Trophoblast cell (in vitro differentiated cells and primary cell): ENCODE measurements at regions not wholly inside any gene's neighbourhood (a gene's known extent, or its start where the extent isn't known, plus 50 kb on each side); places are given as distances from the start of the nearest gene placed in this dataset.
"Not testable (repeated sequence)": the region's sequence is repeated elsewhere in the genome, so short reads cannot be mapped to it uniquely, and the experiment has no call there.

Source experiments
- DNase-seq, 2 donors: peaks; one replicate each; pipeline ENCODE4 v3.0.0-alpha.2; 2016
- H2AFZ ChIP-seq: 2 replicates; pipeline ENCODE4 v1.6.1; 2013; ENCODE audit warnings: low read length, moderate library complexity, mild to moderate bottlenecking; ENCODE audit not compliant: insufficient read depth, poor library complexity
- H2AK5ac ChIP-seq: 2 replicates; pipeline ENCODE4 v1.6.1; 2013; ENCODE audit warnings: mild to moderate bottlenecking, low read length
- H2BK120ac ChIP-seq: 2 replicates; pipeline ENCODE4 v1.6.1; 2013; ENCODE audit warnings: low read length, mild to moderate bottlenecking, moderate library complexity; ENCODE audit not compliant: insufficient read depth, poor library complexity
- H2BK12ac ChIP-seq: 2 replicates; pipeline ENCODE4 v1.6.1; 2013; ENCODE audit warnings: mild to moderate bottlenecking, low read length, moderate library complexity
- H2BK5ac ChIP-seq: 2 replicates; pipeline ENCODE4 v1.6.1; 2013; ENCODE audit warnings: low read length, low read depth, moderate library complexity, mild to moderate bottlenecking; ENCODE audit not compliant: poor library complexity
- H3K14ac ChIP-seq: 2 replicates; pipeline ENCODE4 v1.6.1; 2013; ENCODE audit warnings: mild to moderate bottlenecking, low read length
- H3K18ac ChIP-seq: 2 replicates; pipeline ENCODE4 v1.6.1; 2013; ENCODE audit warnings: mild to moderate bottlenecking, low read length
- H3K23ac ChIP-seq: 2 replicates; pipeline ENCODE4 v1.6.1; 2013; ENCODE audit warnings: low read length
- H3K27ac ChIP-seq: 2 replicates; pipeline ENCODE4 v1.5.1; 2013; ENCODE audit warnings: low read depth, mild to moderate bottlenecking, inconsistent platforms, low read length, moderate library complexity
- H3K27me3 ChIP-seq: 2 replicates; pipeline ENCODE4 v1.6.1; 2013; ENCODE audit warnings: inconsistent platforms, mild to moderate bottlenecking, low read length, moderate library complexity; ENCODE audit not compliant: insufficient read depth
- H3K36me3 ChIP-seq, 2 experiments: 1 replicate in 1 of 2; 2 replicates in 1 of 2; pipeline ENCODE4 v1.6.1; 2013; ENCODE audit warnings: low read length in 2 of 2, mild to moderate bottlenecking in 2 of 2, moderate library complexity in 1 of 2; ENCODE audit not compliant: insufficient read depth in 2 of 2, control insufficient read depth in 1 of 2
- H3K4ac ChIP-seq: 2 replicates; pipeline ENCODE4 v1.6.1; 2013; ENCODE audit warnings: low read depth, mild to moderate bottlenecking, low read length, moderate library complexity
- H3K4me1 ChIP-seq, 2 experiments: 1 replicate in 1 of 2; 2 replicates in 1 of 2; pipeline ENCODE4 v1.6.1; 2013; ENCODE audit warnings: low read length in 2 of 2, mild to moderate bottlenecking in 2 of 2, moderate library complexity in 1 of 2; ENCODE audit not compliant: insufficient read depth in 2 of 2, control insufficient read depth in 1 of 2
- H3K4me2 ChIP-seq: 2 replicates; pipeline ENCODE4 v1.6.1; 2013; ENCODE audit warnings: inconsistent platforms, mild to moderate bottlenecking, low read length, moderate library complexity
- H3K4me3 ChIP-seq: 2 replicates; pipeline ENCODE4 v1.5.1; 2013; ENCODE audit warnings: mild to moderate bottlenecking, low read depth, low read length, inconsistent platforms
- H3K79me1 ChIP-seq: one replicate; pipeline ENCODE4 v1.6.1; 2013; ENCODE audit warnings: low read length
- H3K79me2 ChIP-seq: 2 replicates; pipeline ENCODE4 v1.6.1; 2013; ENCODE audit warnings: low read length, mild to moderate bottlenecking; ENCODE audit not compliant: control insufficient read depth, insufficient read depth, poor library complexity
- H3K9ac ChIP-seq: 2 replicates; pipeline ENCODE4 v1.6.1; 2013; ENCODE audit warnings: mild to moderate bottlenecking, low read length
- H3K9me3 ChIP-seq: 2 replicates; pipeline ENCODE4 v1.6.1; 2013; ENCODE audit warnings: low read depth, mild to moderate bottlenecking, control low read depth, inconsistent platforms, low read length; ENCODE audit not compliant: insufficient read depth
- H4K12ac ChIP-seq: 2 replicates; pipeline ENCODE4 v1.6.1; 2013; ENCODE audit warnings: low read depth, mild to moderate bottlenecking, low read length, moderate library complexity
- H4K8ac ChIP-seq: 2 replicates; pipeline ENCODE4 v1.6.1; 2013; ENCODE audit warnings: low read depth, mild to moderate bottlenecking, low read length, moderate library complexity
- H4K91ac ChIP-seq: one replicate; pipeline ENCODE4 v1.6.1; 2013; ENCODE audit warnings: low read depth, mild to moderate bottlenecking, low read length, moderate library complexity
- WGBS: extraction: QIAGEN DNeasy Blood & Tissue Kit; methylation state at CpG from one replicate; pipeline ENCODE4 v1.1.7; 2013; ENCODE audit warnings: missing lambda C conversion rate; ENCODE audit not compliant: insufficient read length, insufficient coverage; ENCODE audit errors: extremely low coverage; 5-methylcytosine and 5-hydroxymethylcytosine counted together

DNA sequence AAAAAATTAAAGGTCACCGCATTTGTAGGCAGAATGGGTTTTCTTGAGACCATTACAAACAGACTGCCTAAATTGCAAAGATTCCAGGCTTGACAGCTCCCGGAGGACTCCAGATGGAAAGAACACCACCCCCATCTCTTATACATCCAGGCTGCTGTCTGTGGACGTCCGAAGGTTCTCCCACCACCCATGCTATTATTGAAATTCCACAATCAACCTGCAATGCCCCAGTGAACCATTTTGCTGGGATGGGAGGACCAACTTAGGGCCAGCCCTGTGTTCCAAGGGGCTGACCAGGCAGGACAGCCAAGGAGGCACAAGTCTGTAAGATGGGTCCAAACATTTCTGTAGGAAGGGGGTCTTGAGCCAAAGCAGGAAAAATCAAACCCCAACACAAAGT lies 122.7 kb downstream of the NPIPA8 start:
- not testable (repeated sequence) for H2AK5ac ChIP-seq, H3K27me3 ChIP-seq, H3K18ac ChIP-seq, H3K4me3 ChIP-seq, H3K36me3 ChIP-seq, H2BK12ac ChIP-seq, DNase-seq, H3K4ac ChIP-seq, H4K8ac ChIP-seq, H4K12ac ChIP-seq, H3K79me1 ChIP-seq, H2AFZ ChIP-seq, H2BK5ac ChIP-seq, H3K23ac ChIP-seq, H3K9ac ChIP-seq, H4K91ac ChIP-seq, H3K4me1 ChIP-seq, H3K9me3 ChIP-seq, H3K27ac ChIP-seq, H3K79me2 ChIP-seq, H3K14ac ChIP-seq, H3K4me2 ChIP-seq, H2BK120ac ChIP-seq
- WGBS = no CpG with 5 or more reads among the region's 4 CpGs

GRCh38 chr16:18211505-18211904 lies 125.0 kb downstream of the NPIPA8 start:
- not testable (repeated sequence) for H4K91ac ChIP-seq, H4K8ac ChIP-seq, H3K27me3 ChIP-seq, H3K9ac ChIP-seq, H3K14ac ChIP-seq, H3K4me3 ChIP-seq, H3K4ac ChIP-seq, H3K9me3 ChIP-seq, H3K36me3 ChIP-seq, DNase-seq, H2AK5ac ChIP-seq, H3K23ac ChIP-seq, H2BK5ac ChIP-seq, H2BK12ac ChIP-seq, H3K4me1 ChIP-seq, H2AFZ ChIP-seq, H3K79me1 ChIP-seq, H2BK120ac ChIP-seq, H3K79me2 ChIP-seq, H3K18ac ChIP-seq, H3K27ac ChIP-seq, H3K4me2 ChIP-seq, H4K12ac ChIP-seq
- no CpG with 5 or more reads among the region's 4 CpGs for WGBS

- H3K23ac ChIP-seq, H4K91ac ChIP-seq, H3K18ac ChIP-seq, H4K8ac ChIP-seq, H3K4me1 ChIP-seq, H3K27me3 ChIP-seq, H2AK5ac ChIP-seq, H2BK120ac ChIP-seq, H3K4ac ChIP-seq, H3K36me3 ChIP-seq, H4K12ac ChIP-seq, H3K4me3 ChIP-seq, H3K4me2 ChIP-seq, H2BK12ac ChIP-seq, H3K9me3 ChIP-seq, DNase-seq, H2AFZ ChIP-seq, H3K27ac ChIP-seq, H3K9ac ChIP-seq, H3K79me1 ChIP-seq, H3K14ac ChIP-seq, H2BK5ac ChIP-seq, H3K79me2 ChIP-seq: not testable (repeated sequence)
- no CpG with 5 or more reads among the region's 1 CpG for WGBS
These were observed 131.8 kb downstream of the NPIPA8 start for GRCh38 chr16:18204786-18205185.

DNA sequence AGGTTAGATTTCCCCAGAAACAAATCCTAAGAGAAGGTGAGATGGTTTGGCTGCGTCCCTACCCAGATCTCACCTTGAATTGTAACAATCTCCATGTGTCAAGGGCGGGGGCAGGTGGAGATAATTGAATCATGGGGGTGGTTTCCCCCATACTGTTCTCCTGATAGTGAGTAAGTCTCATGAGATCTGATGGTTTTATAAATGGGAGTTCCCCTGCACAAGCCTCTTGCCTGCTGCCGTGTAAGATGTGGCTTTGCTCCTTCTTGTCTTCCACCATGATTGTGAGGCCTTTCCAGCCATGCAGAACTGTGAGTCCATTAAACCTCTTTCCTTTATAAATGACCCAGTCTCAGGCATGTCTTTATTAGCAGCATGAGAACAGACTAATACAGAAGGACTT lies 132.2 kb downstream of the NPIPA8 start:
- not testable (repeated sequence) for H3K14ac ChIP-seq, H3K79me2 ChIP-seq, H3K9ac ChIP-seq, H2BK120ac ChIP-seq, H4K12ac ChIP-seq, H3K9me3 ChIP-seq, H3K4me3 ChIP-seq, H2AK5ac ChIP-seq, DNase-seq, H2BK12ac ChIP-seq, H4K91ac ChIP-seq, H3K79me1 ChIP-seq, H2BK5ac ChIP-seq, H3K27me3 ChIP-seq, H4K8ac ChIP-seq, H3K4me2 ChIP-seq, H2AFZ ChIP-seq, H3K18ac ChIP-seq, H3K4ac ChIP-seq, H3K36me3 ChIP-seq, H3K4me1 ChIP-seq, H3K23ac ChIP-seq, H3K27ac ChIP-seq
- WGBS = no CpG with 5 or more reads among the region's 3 CpGs
